ENCODE measurements at regions not wholly inside any gene's neighbourhood (a gene's known extent, or its start where the extent isn't known, plus 50 kb on each side); places are given as distances from the start of the nearest gene placed in this dataset.

DNA sequence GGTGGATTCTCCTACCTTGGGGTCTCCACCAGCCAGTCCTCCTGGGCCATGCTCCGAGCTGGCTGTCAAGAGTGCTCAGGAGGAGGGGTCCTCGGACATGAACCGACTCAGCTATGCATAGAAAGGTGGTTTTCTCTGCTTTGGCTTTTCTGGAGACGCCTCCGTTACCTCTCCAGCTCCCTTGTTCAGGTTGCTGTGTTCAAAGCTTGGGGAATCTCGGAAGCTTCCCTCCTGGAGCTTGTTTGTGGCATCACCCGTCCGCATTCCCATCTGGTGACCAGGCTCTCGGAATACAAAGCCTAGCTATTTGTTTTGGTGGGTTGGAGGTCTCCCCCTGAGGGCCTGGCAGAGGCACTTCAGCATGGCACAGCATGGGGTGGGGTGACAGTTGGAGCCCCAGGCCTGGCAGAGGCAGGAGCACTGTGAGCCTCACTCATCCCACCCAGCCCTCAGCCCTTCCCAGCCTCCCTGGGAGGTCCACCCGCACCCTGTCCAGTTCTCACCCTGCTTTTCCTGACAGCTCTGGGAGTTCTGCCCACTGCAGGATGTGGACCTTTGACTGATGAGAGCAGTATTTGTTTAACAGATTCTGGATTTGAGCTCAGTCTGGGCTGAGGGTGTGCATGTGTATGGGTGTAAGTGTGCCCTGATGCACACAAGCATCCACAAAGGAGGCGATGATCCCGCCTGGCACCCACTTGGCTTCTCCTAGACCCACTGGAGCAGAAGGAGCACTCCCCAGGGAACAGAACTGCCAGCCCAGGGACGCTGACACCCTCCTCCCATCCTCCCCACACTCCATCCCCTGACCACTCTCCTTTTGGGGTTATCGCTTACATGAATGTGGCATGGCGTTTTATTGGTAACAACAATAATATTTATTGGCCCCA, 107.3 kb upstream of the HS6ST1 start:
- no peak overlapping the region for H3K4me2 ChIP-seq (ENCODE audit: insufficient read depth, low read length)
- H3K4me1 ChIP-seq (ENCODE audit: insufficient read depth, low read length): peaks cover 13% of the 10 kb centered on the region
- peak; percentile 62 for DNase-seq (ENCODE audit: insufficient read length, low spot score, missing footprints)
- no peak overlapping the region for H3K4me3 ChIP-seq (ENCODE audit: insufficient read depth, low read length)
- H3K27me3 ChIP-seq (ENCODE audit: insufficient read depth, low read length): peaks cover 4% of the 10 kb centered on the region
- no peaks in the 10 kb centered on the region for H4K20me1 ChIP-seq (ENCODE audit: insufficient read depth, low read length)
- H3K36me3 ChIP-seq (ENCODE audit: insufficient read depth, low read length): no peaks in the 10 kb centered on the region
- no peaks in the 10 kb centered on the region for H3K9me3 ChIP-seq (ENCODE audit: low read depth, low read length)
- no peak overlapping the region for H3K27ac ChIP-seq (ENCODE audit: low read depth, low read length)
- TF ChIP-seq, protein P1, sequence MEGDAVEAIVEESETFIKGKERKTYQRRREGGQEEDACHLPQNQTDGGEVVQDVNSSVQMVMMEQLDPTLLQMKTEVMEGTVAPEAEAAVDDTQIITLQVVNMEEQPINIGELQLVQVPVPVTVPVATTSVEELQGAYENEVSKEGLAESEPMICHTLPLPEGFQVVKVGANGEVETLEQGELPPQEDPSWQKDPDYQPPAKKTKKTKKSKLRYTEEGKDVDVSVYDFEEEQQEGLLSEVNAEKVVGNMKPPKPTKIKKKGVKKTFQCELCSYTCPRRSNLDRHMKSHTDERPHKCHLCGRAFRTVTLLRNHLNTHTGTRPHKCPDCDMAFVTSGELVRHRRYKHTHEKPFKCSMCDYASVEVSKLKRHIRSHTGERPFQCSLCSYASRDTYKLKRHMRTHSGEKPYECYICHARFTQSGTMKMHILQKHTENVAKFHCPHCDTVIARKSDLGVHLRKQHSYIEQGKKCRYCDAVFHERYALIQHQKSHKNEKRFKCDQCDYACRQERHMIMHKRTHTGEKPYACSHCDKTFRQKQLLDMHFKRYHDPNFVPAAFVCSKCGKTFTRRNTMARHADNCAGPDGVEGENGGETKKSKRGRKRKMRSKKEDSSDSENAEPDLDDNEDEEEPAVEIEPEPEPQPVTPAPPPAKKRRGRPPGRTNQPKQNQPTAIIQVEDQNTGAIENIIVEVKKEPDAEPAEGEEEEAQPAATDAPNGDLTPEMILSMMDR (IDR thresholded peaks at IDR 0.05; ENCODE audit: extremely low read depth, low read depth, low read length): no peak
- H3K79me2 ChIP-seq (ENCODE audit: insufficient read depth, low read length): no peaks in the 10 kb centered on the region
- H2AFZ ChIP-seq (ENCODE audit: low read length): no peak overlapping the region

DNA sequence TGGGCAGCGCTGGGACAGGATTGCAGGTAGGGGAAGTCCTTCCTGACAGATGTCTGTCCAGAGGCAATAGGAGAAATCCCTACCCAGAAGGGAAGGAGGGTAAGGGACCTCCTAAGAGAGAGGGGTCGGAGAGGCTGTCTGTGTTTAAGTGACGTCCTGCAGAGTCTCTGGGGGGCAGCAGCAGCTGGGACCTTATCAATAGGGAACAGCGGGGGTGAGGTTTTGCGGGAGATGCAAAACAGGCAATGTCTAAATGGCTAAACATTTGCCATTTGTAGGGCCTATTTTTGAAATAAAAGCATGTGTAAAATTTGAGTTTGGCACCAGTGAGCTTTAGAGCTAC, 108.7 kb upstream of the HS6ST1 start:
- Histone ChIP-seq H3K9me3 (ENCODE audit: low read depth, low read length) (no peaks in the 10 kb centered on the region), H3K36me3 (ENCODE audit: insufficient read depth, low read length) (no peaks in the 10 kb centered on the region), H2AFZ (ENCODE audit: low read length) (no peak overlapping the region), H4K20me1 (ENCODE audit: insufficient read depth, low read length) (no peaks in the 10 kb centered on the region), H3K4me3 (ENCODE audit: insufficient read depth, low read length) (no peak overlapping the region), H3K4me2 (ENCODE audit: insufficient read depth, low read length) (no peak overlapping the region), H3K27ac (ENCODE audit: low read depth, low read length) (no peak overlapping the region), H3K79me2 (ENCODE audit: insufficient read depth, low read length) (no peaks in the 10 kb centered on the region), H3K27me3 (ENCODE audit: insufficient read depth, low read length) (peaks cover 8% of the 10 kb centered on the region), H3K4me1 (ENCODE audit: insufficient read depth, low read length) (peaks cover 6% of the 10 kb centered on the region)
- DNase-seq (ENCODE audit: insufficient read length, low spot score, missing footprints): no peak
- TF ChIP-seq, protein P1 (IDR thresholded peaks at IDR 0.05; ENCODE audit: extremely low read depth, low read depth, low read length): no peak

DNA sequence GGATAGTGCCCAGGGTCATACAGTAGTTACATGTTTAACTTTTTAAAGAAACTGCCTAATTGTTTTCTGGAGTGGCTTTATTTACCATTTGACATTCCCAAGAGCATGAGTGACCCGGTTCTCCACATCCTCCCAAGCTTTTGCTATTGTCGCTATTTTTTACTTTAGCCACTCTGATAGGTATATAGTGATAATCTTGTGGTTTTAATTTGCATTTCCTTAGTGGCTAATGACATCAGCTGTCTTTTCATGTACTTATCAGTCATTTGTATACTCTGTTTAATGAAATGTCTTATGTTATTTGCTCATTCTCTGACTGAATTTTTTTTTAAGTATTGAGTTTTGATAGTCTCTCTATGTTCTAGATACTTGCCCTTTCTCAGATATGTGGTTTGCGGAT, 109.7 kb upstream of the HS6ST1 start:
- TF ChIP-seq, protein P1 (IDR thresholded peaks at IDR 0.05; ENCODE audit: extremely low read depth, low read depth, low read length): no peak
- Histone ChIP-seq H3K27me3 (ENCODE audit: insufficient read depth, low read length) (peaks cover 8% of the 10 kb centered on the region), H3K27ac (ENCODE audit: low read depth, low read length) (no peak overlapping the region), H3K4me3 (ENCODE audit: insufficient read depth, low read length) (no peak overlapping the region), H4K20me1 (ENCODE audit: insufficient read depth, low read length) (no peaks in the 10 kb centered on the region), H3K4me1 (ENCODE audit: insufficient read depth, low read length) (no peaks in the 10 kb centered on the region), H2AFZ (ENCODE audit: low read length) (no peak overlapping the region), H3K79me2 (ENCODE audit: insufficient read depth, low read length) (no peaks in the 10 kb centered on the region), H3K36me3 (ENCODE audit: insufficient read depth, low read length) (no peaks in the 10 kb centered on the region), H3K9me3 (ENCODE audit: low read depth, low read length) (no peaks in the 10 kb centered on the region), H3K4me2 (ENCODE audit: insufficient read depth, low read length) (no peak overlapping the region)
- DNase-seq (ENCODE audit: insufficient read length, low spot score, missing footprints): no peak

DNA sequence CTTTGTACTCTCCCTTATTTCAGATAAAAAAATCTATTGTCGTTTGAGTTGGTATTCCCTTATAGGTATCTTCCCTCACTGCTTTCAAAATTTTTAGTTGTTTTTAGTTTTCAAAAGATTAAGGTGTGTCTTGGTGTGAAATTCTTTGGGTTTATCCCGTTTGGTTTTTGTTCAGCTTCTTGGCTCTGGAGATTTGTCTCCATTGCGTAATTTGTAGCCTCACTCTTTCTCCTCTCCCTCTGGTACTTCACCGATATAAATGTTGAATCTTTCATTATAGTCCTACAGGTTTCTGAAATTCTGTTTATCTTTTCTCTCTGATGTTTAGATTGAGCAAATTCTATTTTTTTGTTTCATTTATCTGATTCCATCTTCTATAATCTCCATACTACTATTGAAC, 113.8 kb upstream of the HS6ST1 start:
- Histone ChIP-seq H3K4me1 (ENCODE audit: insufficient read depth, low read length) (no peaks in the 10 kb centered on the region), H3K9me3 (ENCODE audit: low read depth, low read length) (no peaks in the 10 kb centered on the region), H3K27me3 (ENCODE audit: insufficient read depth, low read length) (peaks cover 8% of the 10 kb centered on the region), H3K27ac (ENCODE audit: low read depth, low read length) (no peak overlapping the region), H4K20me1 (ENCODE audit: insufficient read depth, low read length) (no peaks in the 10 kb centered on the region), H3K4me2 (ENCODE audit: insufficient read depth, low read length) (no peak overlapping the region), H2AFZ (ENCODE audit: low read length) (no peak overlapping the region), H3K36me3 (ENCODE audit: insufficient read depth, low read length) (no peaks in the 10 kb centered on the region), H3K79me2 (ENCODE audit: insufficient read depth, low read length) (no peaks in the 10 kb centered on the region), H3K4me3 (ENCODE audit: insufficient read depth, low read length) (no peak overlapping the region)
- TF ChIP-seq, protein P1 (IDR thresholded peaks at IDR 0.05; ENCODE audit: extremely low read depth, low read depth, low read length): no peak
- DNase-seq (ENCODE audit: insufficient read length, low spot score, missing footprints): no peak
